Heart left ventricle (tissue), 13 donors: ENCODE measurements at regions not wholly inside any gene's neighbourhood (a gene's known extent, or its start where the extent isn't known, plus 50 kb on each side); places are given as distances from the start of the nearest gene placed in this dataset.

ENCODE experiments used
- CTCF ChIP-seq, 12 donors: fragments of 200-600 bp; sonication (generic) in 4 of 12; IDR thresholded peaks; one replicate each; pipeline versions ENCODE4 v1.5.0 to v1.8.0; 2018 to 2022; ENCODE audit warnings: antibody characterized with exemption in 12 of 12, mild to moderate bottlenecking in 5 of 12
- POLR2A ChIP-seq, 2 donors: fragments of 450-650 bp; IDR thresholded peaks; one replicate each; pipeline ENCODE4 v1.6.1; 2017; ENCODE audit warnings: antibody characterized with exemption in 2 of 2, mild to moderate bottlenecking in 2 of 2, moderate library complexity in 2 of 2
- donor health status: ischemic (EF 13 %, LVEDD 7.1; RV severe dilation, severe dysfunction).
- donor health status: DM: no; HTN: yes; CAD: no.
- donor health status: DM: no; HTN: no; CAD: no.
- donor health status: ischemic (EF 25% LVEDD 6.9; RV normal size, moderate dysfunction).
- donor health status: ischemic (EF 25% LVEDD 5.7; RV mildly dilated, moderate dysfunction).
- donor health status: ischemic (EF 35%, LVEDD 5.7; RV mildly dilated, moderate dysfunction).
- donor health status: nonischemic (EF 11% LVEDD 7.7; RV severe dilation, severe dysfunction).
- donor health status: DM: yes; HTN: yes; CAD: no.
- donor health status: PGD.
- donor health status: ischemic (EF 29% LVEDD 5.4; RV normal size, mild dysfunction).
- donor health status: nonischemic (EF 23%, LVEDD 6.1; RV moderate dilation, normal function).

DNA sequence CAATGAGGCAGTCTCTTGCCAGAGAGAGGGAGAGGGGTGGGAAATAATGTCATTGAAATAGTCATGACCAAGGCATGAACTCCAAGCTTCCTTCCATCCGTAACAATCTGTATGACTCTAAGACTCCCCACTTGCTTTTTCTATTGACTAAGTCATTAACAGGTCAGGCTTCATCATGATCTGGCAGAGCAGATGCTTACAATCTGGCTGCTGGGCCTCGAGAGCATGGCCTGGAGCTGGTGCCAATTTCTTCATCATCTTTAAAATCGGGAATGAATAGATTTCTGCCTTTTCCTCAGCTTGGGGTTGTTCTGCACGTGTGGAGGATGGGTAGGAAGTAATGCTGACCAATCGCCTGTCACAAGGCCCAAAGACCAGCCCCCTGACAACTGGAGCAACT, 280.6 kb upstream of the CLNK start:
- TF ChIP-seq CTCF (IDR thresholded peaks at IDR 0.05) (no peak), POLR2A (IDR thresholded peaks at IDR 0.05) (no peak)
